ENCODE measurements at regions not wholly inside any gene's neighbourhood (a gene's known extent, or its start where the extent isn't known, plus 50 kb on each side); places are given as distances from the start of the nearest gene placed in this dataset.

GRCh38 chr11:109972181-109972715 lies 120.9 kb upstream of the ZC3H12C start:
- Histone ChIP-seq H3K36me3 (no peaks in the 10 kb centered on the region), H3K27ac (no peak overlapping the region), H3K4me1 (replicated peaks) (no peaks in the 10 kb centered on the region), H3K4me3 (no peak overlapping the region), H3K27me3 (replicated peaks) (no peaks in the 10 kb centered on the region), H3K9me3 (replicated peaks) (no peaks in the 10 kb centered on the region)
- DNase-seq (ENCODE audit: low read depth in 1 of 2, low spot score in 2 of 2), result no peak

DNA sequence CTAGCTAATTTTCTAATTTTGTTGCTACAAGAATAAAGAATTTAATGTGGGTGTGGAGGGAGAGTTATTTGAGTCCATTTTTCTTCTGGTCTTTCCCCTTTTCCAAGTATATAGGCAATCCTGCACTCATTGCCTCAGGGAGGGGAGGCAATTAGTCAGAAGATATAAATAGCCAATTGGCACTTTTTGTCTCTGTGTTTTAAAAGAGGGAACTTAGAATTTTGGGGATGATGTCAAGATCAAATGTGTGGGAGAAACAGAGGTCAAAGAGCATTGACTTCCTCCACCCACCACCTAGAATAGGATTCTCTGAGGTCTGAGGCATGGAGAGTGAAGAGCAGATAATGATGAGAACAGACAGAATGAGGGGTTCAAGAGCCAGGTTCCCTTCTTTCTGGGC lies 120.3 kb upstream of the ZC3H12C start:
- no peaks in the 10 kb centered on the region for H3K9me3 ChIP-seq (replicated peaks)
- no peaks in the 10 kb centered on the region for H3K36me3 ChIP-seq
- no peaks in the 10 kb centered on the region for H3K27me3 ChIP-seq (replicated peaks)
- no peaks in the 10 kb centered on the region for H3K4me1 ChIP-seq (replicated peaks)
- DNase-seq (ENCODE audit: low read depth in 1 of 2, low spot score in 2 of 2), result no peak
- H3K4me3 ChIP-seq, result no peak overlapping the region
- no peak overlapping the region for H3K27ac ChIP-seq

DNA sequence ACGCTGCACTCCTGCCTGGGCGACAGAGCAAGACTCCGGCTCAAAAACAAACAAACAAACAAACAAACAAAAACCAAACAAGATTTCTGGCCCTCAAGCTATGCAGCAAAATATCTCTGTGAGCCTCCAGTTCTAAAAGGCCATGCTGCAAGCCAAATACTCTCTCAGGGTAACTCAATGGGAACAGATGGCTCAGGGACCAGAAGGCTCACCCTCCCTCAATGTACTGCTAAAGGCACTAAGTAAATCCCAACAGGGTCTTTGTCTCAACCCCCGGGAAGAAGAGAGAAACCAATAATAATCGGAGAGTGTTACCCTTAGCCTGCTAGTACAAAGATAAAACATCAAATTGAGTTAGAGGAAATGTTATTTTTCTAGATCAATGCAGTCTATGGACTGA lies 119.7 kb upstream of the ZC3H12C start:
- Histone ChIP-seq H3K27ac (no peak overlapping the region), H3K9me3 (replicated peaks) (no peaks in the 10 kb centered on the region), H3K4me3 (no peak overlapping the region), H3K27me3 (replicated peaks) (no peaks in the 10 kb centered on the region), H3K36me3 (no peaks in the 10 kb centered on the region), H3K4me1 (replicated peaks) (no peaks in the 10 kb centered on the region)
- DNase-seq (ENCODE audit: low read depth in 1 of 2, low spot score in 2 of 2), result no peak

- Histone ChIP-seq H3K27ac (no peak overlapping the region), H3K4me1 (replicated peaks) (no peaks in the 10 kb centered on the region), H3K4me3 (no peak overlapping the region), H3K9me3 (replicated peaks) (no peaks in the 10 kb centered on the region), H3K36me3 (no peaks in the 10 kb centered on the region), H3K27me3 (replicated peaks) (no peaks in the 10 kb centered on the region)
- DNase-seq (ENCODE audit: low read depth in 1 of 2, low spot score in 2 of 2), result no peak
Measured at GRCh38 chr11:109974523-109974922, 118.7 kb upstream of the ZC3H12C start.

DNA sequence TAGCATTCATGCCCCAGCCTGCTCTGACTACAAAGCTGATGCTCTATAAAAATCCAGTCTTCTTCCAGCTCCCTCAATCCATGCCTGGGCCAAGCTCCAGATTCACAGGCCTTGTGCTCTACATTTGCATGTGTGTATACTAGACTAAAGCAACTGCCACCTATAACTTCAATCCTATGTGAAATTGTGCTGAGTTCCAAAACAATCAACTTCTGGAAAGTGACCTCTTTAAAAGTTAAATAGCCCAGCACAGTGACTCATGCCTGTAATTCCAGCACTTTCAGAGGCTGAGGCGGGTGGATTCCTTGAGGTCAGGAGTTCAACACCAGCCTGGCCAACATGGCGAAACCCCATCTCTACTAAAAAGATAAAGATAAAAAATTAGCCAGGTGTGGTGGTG lies 114.3 kb upstream of the ZC3H12C start:
- no peak overlapping the region for H3K4me3 ChIP-seq
- H3K4me1 ChIP-seq (replicated peaks), result no peaks in the 10 kb centered on the region
- DNase-seq (ENCODE audit: low read depth in 1 of 2, low spot score in 2 of 2), result no peak
- no peaks in the 10 kb centered on the region for H3K36me3 ChIP-seq
- H3K9me3 ChIP-seq (replicated peaks), result no peaks in the 10 kb centered on the region
- H3K27ac ChIP-seq, result no peak overlapping the region
- no peaks in the 10 kb centered on the region for H3K27me3 ChIP-seq (replicated peaks)

- no peak for DNase-seq (ENCODE audit: low read depth in 1 of 2, low spot score in 2 of 2)
- H3K27ac ChIP-seq, result no peak overlapping the region
- no peaks in the 10 kb centered on the region for H3K27me3 ChIP-seq (replicated peaks)
- no peaks in the 10 kb centered on the region for H3K4me1 ChIP-seq (replicated peaks)
- no peak overlapping the region for H3K4me3 ChIP-seq
- H3K36me3 ChIP-seq, result no peaks in the 10 kb centered on the region
- H3K9me3 ChIP-seq (replicated peaks), result no peaks in the 10 kb centered on the region
Measured at GRCh38 chr11:109981031-109981636, 112.1 kb upstream of the ZC3H12C start.

DNA sequence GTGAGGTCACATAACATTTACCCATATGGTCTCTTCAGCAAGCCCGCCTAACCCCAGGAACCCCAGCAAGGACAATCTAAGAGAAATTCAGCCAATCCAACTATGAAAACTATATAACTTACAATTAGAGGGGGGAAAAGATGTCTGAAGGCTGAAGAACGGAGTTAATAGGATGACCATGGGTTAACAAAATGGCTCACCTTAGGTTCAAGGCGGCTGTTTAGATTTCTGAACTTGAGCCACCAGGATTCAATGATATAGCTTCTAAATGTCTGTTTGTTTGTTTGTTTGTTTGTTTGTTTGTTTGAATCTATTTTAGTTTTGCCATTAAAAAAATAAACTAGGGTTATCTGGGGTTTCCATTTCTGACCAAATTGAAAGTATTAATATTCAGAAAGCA lies 109.8 kb upstream of the ZC3H12C start:
- no peaks in the 10 kb centered on the region for H3K9me3 ChIP-seq (replicated peaks)
- no peaks in the 10 kb centered on the region for H3K27me3 ChIP-seq (replicated peaks)
- H3K4me1 ChIP-seq (replicated peaks), result no peaks in the 10 kb centered on the region
- no peak for DNase-seq (ENCODE audit: low read depth in 1 of 2, low spot score in 2 of 2)
- no peak overlapping the region for H3K27ac ChIP-seq
- H3K4me3 ChIP-seq, result no peak overlapping the region
- H3K36me3 ChIP-seq, result no peaks in the 10 kb centered on the region

- Histone ChIP-seq H3K4me3 (no peak overlapping the region), H3K27ac (no peak overlapping the region), H3K27me3 (replicated peaks) (no peaks in the 10 kb centered on the region), H3K4me1 (replicated peaks) (no peaks in the 10 kb centered on the region), H3K9me3 (replicated peaks) (no peaks in the 10 kb centered on the region), H3K36me3 (no peaks in the 10 kb centered on the region)
- DNase-seq (ENCODE audit: low read depth in 1 of 2, low spot score in 2 of 2), result no peak
Measured at GRCh38 chr11:109984634-109985289, 108.4 kb upstream of the ZC3H12C start.

- no peaks in the 10 kb centered on the region for H3K9me3 ChIP-seq (replicated peaks)
- no peak for DNase-seq (ENCODE audit: low read depth in 1 of 2, low spot score in 2 of 2)
Measured at GRCh38 chr11:109986488-109986887, 106.7 kb upstream of the ZC3H12C start.

GRCh38 chr11:109991835-109992234 lies 101.4 kb upstream of the ZC3H12C start:
- Histone ChIP-seq H3K4me3 (no peak overlapping the region), H3K27me3 (replicated peaks) (no peaks in the 10 kb centered on the region), H3K4me1 (replicated peaks) (peaks cover 18% of the 10 kb centered on the region), H3K9me3 (replicated peaks) (no peaks in the 10 kb centered on the region), H3K27ac (no peak overlapping the region), H3K36me3 (no peaks in the 10 kb centered on the region)
- no peak for DNase-seq (ENCODE audit: low read depth in 1 of 2, low spot score in 2 of 2)

More at GRCh38 chr11:109986488-109986887, 106.7 kb upstream of the ZC3H12C start:
- no peak overlapping the region for H3K4me3 ChIP-seq
- H3K27ac ChIP-seq, result no peak overlapping the region
- no peaks in the 10 kb centered on the region for H3K4me1 ChIP-seq (replicated peaks)
- no peaks in the 10 kb centered on the region for H3K27me3 ChIP-seq (replicated peaks)
- no peaks in the 10 kb centered on the region for H3K36me3 ChIP-seq

DNA sequence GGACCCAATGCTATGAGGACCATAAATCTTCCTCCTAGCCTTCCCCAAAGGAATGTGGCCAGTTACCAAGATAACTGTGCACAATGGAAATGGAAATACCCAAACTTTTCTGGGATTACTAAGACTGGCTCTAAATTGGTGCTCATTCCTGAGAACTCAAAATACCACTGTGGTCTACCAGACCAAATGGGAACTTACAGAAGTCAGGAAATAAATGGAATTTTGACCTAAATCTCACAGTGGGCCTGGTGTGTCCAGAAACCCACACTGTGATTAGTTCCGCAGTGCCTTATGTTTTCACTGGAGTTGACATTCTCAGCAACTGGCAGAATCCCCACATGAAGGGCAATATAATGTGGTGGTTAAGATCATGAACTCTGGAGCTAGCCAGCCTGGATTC lies 99.4 kb upstream of the ZC3H12C start:
- DNase-seq (ENCODE audit: low read depth in 1 of 2, low spot score in 2 of 2), result peak in 1 of 2 experiments; percentile 41
- peaks cover 18% of the 10 kb centered on the region for H3K4me1 ChIP-seq (replicated peaks)
- H3K4me3 ChIP-seq, result no peak overlapping the region
- H3K9me3 ChIP-seq (replicated peaks), result no peaks in the 10 kb centered on the region
- H3K27me3 ChIP-seq (replicated peaks), result no peaks in the 10 kb centered on the region
- H3K36me3 ChIP-seq, result no peaks in the 10 kb centered on the region
- H3K27ac ChIP-seq, result peak overlapping the region; percentile 42

DNA sequence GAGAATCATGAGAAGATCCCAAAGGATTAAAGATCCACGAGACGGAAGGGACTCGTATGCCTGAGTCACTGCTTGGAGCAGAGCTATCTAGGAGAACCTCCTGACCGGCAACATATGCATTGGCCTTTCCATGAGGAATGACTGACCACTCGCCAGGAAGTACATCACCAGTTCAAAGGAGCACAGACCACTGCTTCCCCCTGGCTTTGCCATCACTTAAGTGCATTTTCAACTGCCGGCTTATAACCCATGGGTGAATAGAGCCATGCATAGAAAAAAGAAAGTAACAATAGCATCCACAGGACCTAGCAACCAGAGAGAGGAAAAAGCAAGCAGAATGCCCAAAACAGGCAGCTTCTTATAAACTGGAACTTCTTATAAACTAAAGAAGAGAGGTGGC lies 98.3 kb upstream of the ZC3H12C start:
- no peak for DNase-seq (ENCODE audit: low read depth in 1 of 2, low spot score in 2 of 2)
- Histone ChIP-seq H3K36me3 (no peaks in the 10 kb centered on the region), H3K4me3 (no peak overlapping the region)

DNA sequence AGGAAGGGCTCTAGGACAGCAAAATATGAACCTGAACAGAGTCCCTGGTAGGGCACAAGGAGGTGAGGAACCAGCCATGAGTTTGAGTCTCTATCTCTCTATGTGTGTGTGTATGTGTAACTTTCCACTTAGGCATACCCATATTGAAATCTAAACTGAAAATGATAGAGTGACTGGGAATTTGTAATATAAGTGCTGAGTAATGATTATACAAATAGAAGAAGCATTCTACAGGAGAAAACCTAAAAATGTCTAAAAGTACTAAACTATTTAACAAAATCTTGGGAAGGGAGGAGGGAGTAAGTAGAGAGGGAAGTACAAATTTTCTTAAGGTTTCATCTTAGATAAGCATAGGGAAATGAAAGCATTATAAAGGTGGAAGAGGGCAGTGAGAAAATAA lies 97.1 kb upstream of the ZC3H12C start:
- DNase-seq (ENCODE audit: low read depth in 1 of 2, low spot score in 2 of 2), result no peak
- Histone ChIP-seq H3K27me3 (replicated peaks) (no peaks in the 10 kb centered on the region), H3K36me3 (no peaks in the 10 kb centered on the region), H3K27ac (no peak overlapping the region), H3K9me3 (replicated peaks) (no peaks in the 10 kb centered on the region), H3K4me3 (no peak overlapping the region), H3K4me1 (replicated peaks) (peaks cover 27% of the 10 kb centered on the region)

More for the DNA sequence above, 98.3 kb upstream of the ZC3H12C start:
- Histone ChIP-seq H3K27ac (no peak overlapping the region), H3K4me1 (replicated peaks) (peaks cover 20% of the 10 kb centered on the region), H3K9me3 (replicated peaks) (no peaks in the 10 kb centered on the region), H3K27me3 (replicated peaks) (no peaks in the 10 kb centered on the region)

DNA sequence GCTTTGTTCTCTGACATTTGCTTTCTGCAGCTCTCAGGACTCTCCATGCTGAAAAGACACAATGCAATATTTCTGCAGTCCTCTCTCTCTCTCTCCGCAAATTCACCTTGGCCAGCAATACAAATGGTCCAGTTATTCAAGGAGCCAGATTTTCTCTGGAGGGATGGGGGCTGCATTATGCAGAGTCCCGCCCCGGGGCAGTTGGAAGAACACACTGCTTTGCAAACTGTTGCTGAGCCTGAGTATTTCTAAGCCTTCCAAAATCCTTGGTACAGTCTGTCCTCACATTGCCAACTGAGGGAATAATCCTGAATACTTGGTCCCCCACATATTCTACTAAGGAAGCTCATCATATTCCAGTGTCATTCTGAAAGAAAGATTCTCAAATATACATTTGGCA lies 94.3 kb upstream of the ZC3H12C start:
- Histone ChIP-seq H3K27ac (no peak overlapping the region), H3K9me3 (replicated peaks) (no peaks in the 10 kb centered on the region), H3K36me3 (no peaks in the 10 kb centered on the region), H3K4me3 (no peak overlapping the region), H3K4me1 (replicated peaks) (peaks cover 16% of the 10 kb centered on the region), H3K27me3 (replicated peaks) (no peaks in the 10 kb centered on the region)
- no peak for DNase-seq (ENCODE audit: low read depth in 1 of 2, low spot score in 2 of 2)
